ENCODE measurements at regions not wholly inside any gene's neighbourhood (a gene's known extent, or its start where the extent isn't known, plus 50 kb on each side); places are given as distances from the start of the nearest gene placed in this dataset.

DNA sequence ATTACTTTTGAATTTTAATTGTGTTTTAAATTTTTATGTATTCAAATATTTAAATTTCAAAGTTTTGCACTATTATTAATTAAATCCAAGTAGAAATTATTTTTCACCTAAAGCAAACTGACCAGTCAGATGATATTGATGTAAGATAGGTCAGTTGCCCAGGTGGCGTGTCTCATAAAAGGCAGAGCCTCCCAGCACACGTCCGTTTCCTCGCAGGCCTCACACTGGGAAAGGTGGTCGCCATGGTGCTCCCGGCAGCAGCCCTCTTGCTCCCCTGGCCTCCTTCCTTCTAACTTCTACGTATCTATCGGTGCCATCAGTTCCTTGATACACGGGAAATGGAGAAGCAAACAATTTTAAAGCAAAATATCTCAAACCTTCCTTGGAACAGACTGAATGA, 516.8 kb downstream of the GALR1 start:
- TF ChIP-seq, protein P1, sequence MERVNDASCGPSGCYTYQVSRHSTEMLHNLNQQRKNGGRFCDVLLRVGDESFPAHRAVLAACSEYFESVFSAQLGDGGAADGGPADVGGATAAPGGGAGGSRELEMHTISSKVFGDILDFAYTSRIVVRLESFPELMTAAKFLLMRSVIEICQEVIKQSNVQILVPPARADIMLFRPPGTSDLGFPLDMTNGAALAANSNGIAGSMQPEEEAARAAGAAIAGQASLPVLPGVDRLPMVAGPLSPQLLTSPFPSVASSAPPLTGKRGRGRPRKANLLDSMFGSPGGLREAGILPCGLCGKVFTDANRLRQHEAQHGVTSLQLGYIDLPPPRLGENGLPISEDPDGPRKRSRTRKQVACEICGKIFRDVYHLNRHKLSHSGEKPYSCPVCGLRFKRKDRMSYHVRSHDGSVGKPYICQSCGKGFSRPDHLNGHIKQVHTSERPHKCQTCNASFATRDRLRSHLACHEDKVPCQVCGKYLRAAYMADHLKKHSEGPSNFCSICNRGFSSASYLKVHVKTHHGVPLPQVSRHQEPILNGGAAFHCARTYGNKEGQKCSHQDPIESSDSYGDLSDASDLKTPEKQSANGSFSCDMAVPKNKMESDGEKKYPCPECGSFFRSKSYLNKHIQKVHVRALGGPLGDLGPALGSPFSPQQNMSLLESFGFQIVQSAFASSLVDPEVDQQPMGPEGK (CRISPR knock-in tag; IDR thresholded peaks at IDR 0.05; ENCODE audit: borderline replicate concordance), result no peak
- no peak for TF ChIP-seq ARNTL (CRISPR knock-in tag; IDR thresholded peaks at IDR 0.05; ENCODE audit: borderline replicate concordance, low read depth)
- TF ChIP-seq CSDC2 (CRISPR knock-in tag; IDR thresholded peaks at IDR 0.05), result no peak
- no peak for TF ChIP-seq ISL1 (CRISPR knock-in tag; IDR thresholded peaks at IDR 0.05)
- TF ChIP-seq SNAI2 (CRISPR knock-in tag; IDR thresholded peaks at IDR 0.05), result no peak
- TF ChIP-seq TOX (CRISPR knock-in tag; IDR thresholded peaks at IDR 0.05; ENCODE audit: borderline replicate concordance), result no peak
- TF ChIP-seq, protein P2, sequence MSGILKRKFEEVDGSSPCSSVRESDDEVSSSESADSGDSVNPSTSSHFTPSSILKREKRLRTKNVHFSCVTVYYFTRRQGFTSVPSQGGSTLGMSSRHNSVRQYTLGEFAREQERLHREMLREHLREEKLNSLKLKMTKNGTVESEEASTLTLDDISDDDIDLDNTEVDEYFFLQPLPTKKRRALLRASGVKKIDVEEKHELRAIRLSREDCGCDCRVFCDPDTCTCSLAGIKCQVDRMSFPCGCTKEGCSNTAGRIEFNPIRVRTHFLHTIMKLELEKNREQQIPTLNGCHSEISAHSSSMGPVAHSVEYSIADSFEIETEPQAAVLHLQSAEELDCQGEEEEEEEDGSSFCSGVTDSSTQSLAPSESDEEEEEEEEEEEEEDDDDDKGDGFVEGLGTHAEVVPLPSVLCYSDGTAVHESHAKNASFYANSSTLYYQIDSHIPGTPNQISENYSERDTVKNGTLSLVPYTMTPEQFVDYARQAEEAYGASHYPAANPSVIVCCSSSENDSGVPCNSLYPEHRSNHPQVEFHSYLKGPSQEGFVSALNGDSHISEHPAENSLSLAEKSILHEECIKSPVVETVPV (CRISPR knock-in tag; IDR thresholded peaks at IDR 0.05), result no peak
- TF ChIP-seq, protein P3, sequence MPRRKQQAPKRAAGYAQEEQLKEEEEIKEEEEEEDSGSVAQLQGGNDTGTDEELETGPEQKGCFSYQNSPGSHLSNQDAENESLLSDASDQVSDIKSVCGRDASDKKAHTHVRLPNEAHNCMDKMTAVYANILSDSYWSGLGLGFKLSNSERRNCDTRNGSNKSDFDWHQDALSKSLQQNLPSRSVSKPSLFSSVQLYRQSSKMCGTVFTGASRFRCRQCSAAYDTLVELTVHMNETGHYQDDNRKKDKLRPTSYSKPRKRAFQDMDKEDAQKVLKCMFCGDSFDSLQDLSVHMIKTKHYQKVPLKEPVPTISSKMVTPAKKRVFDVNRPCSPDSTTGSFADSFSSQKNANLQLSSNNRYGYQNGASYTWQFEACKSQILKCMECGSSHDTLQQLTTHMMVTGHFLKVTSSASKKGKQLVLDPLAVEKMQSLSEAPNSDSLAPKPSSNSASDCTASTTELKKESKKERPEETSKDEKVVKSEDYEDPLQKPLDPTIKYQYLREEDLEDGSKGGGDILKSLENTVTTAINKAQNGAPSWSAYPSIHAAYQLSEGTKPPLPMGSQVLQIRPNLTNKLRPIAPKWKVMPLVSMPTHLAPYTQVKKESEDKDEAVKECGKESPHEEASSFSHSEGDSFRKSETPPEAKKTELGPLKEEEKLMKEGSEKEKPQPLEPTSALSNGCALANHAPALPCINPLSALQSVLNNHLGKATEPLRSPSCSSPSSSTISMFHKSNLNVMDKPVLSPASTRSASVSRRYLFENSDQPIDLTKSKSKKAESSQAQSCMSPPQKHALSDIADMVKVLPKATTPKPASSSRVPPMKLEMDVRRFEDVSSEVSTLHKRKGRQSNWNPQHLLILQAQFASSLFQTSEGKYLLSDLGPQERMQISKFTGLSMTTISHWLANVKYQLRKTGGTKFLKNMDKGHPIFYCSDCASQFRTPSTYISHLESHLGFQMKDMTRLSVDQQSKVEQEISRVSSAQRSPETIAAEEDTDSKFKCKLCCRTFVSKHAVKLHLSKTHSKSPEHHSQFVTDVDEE (CRISPR knock-in tag; IDR thresholded peaks at IDR 0.05), result no peak
- no peak for TF ChIP-seq ESRRG (CRISPR knock-in tag; IDR thresholded peaks at IDR 0.05)
- TF ChIP-seq, protein P4, sequence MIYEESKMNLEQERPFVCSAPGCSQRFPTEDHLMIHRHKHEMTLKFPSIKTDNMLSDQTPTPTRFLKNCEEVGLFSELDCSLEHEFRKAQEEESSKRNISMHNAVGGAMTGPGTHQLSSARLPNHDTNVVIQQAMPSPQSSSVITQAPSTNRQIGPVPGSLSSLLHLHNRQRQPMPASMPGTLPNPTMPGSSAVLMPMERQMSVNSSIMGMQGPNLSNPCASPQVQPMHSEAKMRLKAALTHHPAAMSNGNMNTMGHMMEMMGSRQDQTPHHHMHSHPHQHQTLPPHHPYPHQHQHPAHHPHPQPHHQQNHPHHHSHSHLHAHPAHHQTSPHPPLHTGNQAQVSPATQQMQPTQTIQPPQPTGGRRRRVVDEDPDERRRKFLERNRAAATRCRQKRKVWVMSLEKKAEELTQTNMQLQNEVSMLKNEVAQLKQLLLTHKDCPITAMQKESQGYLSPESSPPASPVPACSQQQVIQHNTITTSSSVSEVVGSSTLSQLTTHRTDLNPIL (CRISPR knock-in tag; IDR thresholded peaks at IDR 0.05; ENCODE audit: low read depth), result no peak
- TF ChIP-seq ZNF565 (CRISPR knock-in tag; conservative IDR thresholded peaks at IDR 0.05; ENCODE audit: low read depth), result no peak
- no peak for TF ChIP-seq RARB (CRISPR knock-in tag; IDR thresholded peaks at IDR 0.05)
